B cell (primary cell): ENCODE measurements at regions not wholly inside any gene's neighbourhood (a gene's known extent, or its start where the extent isn't known, plus 50 kb on each side); places are given as distances from the start of the nearest gene placed in this dataset.

Experiments
- ATAC-seq: fragments of 200-7000 bp; cut with Tn5 transposase; one replicate; pipeline ENCODE4 v1.10.0; 2021; ENCODE audit warnings: low read depth, mild to moderate bottlenecking, moderate number of reproducible peaks, moderate library complexity
- CTCF ChIA-PET: fragments of 350-600 bp; sonication (Branson Sonifier 250); formaldehyde crosslinking; loops from one replicate; lab custom pipeline; 2021; ENCODE audit warnings: antibody characterized with exemption, inconsistent platforms; lab: Charles Lee
- POLR2A ChIA-PET: fragments of 350-600 bp; sonication (Branson Sonifier 250); formaldehyde crosslinking; loops from one replicate; lab custom pipeline; 2021; ENCODE audit warnings: antibody characterized with exemption; lab: Charles Lee
- DNase-seq: peaks from one replicate; pipeline ENCODE4 v3.0.0; 2013
- H2AFZ ChIP-seq: 2 replicates; pipeline ENCODE4 v1.6.1; 2012; ENCODE audit warnings: mild to moderate bottlenecking, low read depth, low read length; ENCODE audit not compliant: insufficient read depth, poor library complexity, severe bottlenecking
- H3K27ac ChIP-seq, 2 donors: 1 replicate in 1 of 2; 2 replicates in 1 of 2; pipeline ENCODE4 v1.5.1; 2012 to 2013; ENCODE audit warnings: low read length in 2 of 2, mild to moderate bottlenecking in 2 of 2, moderate library complexity in 1 of 2
- H3K27me3 ChIP-seq, 4 experiments: fragments of 200-600 bp in 1 of 4; sonication (generic) in 1 of 4; replicated peaks in 1 of 4; 1 replicate in 2 of 4; 2 replicates in 2 of 4; pipeline versions ENCODE4 v1.6.1 to v1.7.0; 2013 to 2016; ENCODE audit warnings: low read length in 3 of 4, mild to moderate bottlenecking in 2 of 4, mixed read lengths in 1 of 4, moderate library complexity in 1 of 4; ENCODE audit not compliant: insufficient read depth in 4 of 4, control insufficient read depth in 3 of 4; ENCODE audit errors: control extremely low read depth in 1 of 4
- H3K36me3 ChIP-seq, 2 experiments: replicated peaks in 1 of 2; 1 replicate in 1 of 2; 2 replicates in 1 of 2; pipeline versions ENCODE4 v1.6.1 to v1.7.1; 2013; ENCODE audit warnings: low read length in 1 of 2; ENCODE audit not compliant: insufficient read depth in 2 of 2, control insufficient read depth in 1 of 2; ENCODE audit errors: control extremely low read depth in 1 of 2, extremely low read depth in 1 of 2
- H3K4me1 ChIP-seq, 2 donors: fragments of 200-600 bp in 1 of 2; sonication (generic) in 1 of 2; 1 replicate in 1 of 2; 2 replicates in 1 of 2; pipeline versions ENCODE4 v1.5.1 to v1.6.1; 2013 to 2017; ENCODE audit warnings: low read length in 2 of 2; ENCODE audit not compliant: control insufficient read depth in 2 of 2, insufficient read depth in 2 of 2
- H3K4me2 ChIP-seq: replicated peaks from 2 replicates; pipeline ENCODE3; 2012; ENCODE audit warnings: mild to moderate bottlenecking, low read depth, low read length; ENCODE audit not compliant: poor library complexity, severe bottlenecking
- H3K4me3 ChIP-seq, 5 experiments: fragments of 200-600 bp in 1 of 5; sonication (generic) in 1 of 5; 1 replicate in 3 of 5; 2 replicates in 2 of 5; pipeline versions ENCODE4 v1.5.1 to v1.7.0; 2011 to 2016; ENCODE audit warnings: low read length in 4 of 5, mild to moderate bottlenecking in 4 of 5, low read depth in 2 of 5, control low read depth in 1 of 5, moderate library complexity in 1 of 5; ENCODE audit not compliant: insufficient read depth in 1 of 5; ENCODE audit errors: control extremely low read depth in 1 of 5, extremely low read depth in 1 of 5
- H3K79me2 ChIP-seq: fragments of 200-600 bp; sonication (generic); one replicate; pipeline ENCODE4 v1.6.0; 2016; ENCODE audit warnings: low read length; ENCODE audit not compliant: control insufficient read depth, insufficient read depth
- H3K9ac ChIP-seq: fragments of 200-600 bp; sonication (generic); 2 replicates; pipeline ENCODE4 v1.6.1; 2017; ENCODE audit warnings: mild to moderate bottlenecking, low read length, moderate library complexity
- H3K9me3 ChIP-seq, 3 donors: one replicate each; pipeline versions ENCODE4 v1.6.1 to v1.7.1; 2013; ENCODE audit warnings: low read length in 2 of 3; ENCODE audit not compliant: control insufficient read depth in 2 of 3, insufficient read depth in 1 of 3; ENCODE audit errors: control extremely low read depth in 1 of 3
- H4K20me1 ChIP-seq: 2 replicates; pipeline ENCODE4 v1.6.0; 2012; ENCODE audit warnings: mild to moderate bottlenecking, low read length; ENCODE audit not compliant: insufficient read depth, control insufficient read depth, poor library complexity, severe bottlenecking
- H3K27ac Mint-ChIP-seq: one replicate; pipeline ENCODE4 v1.8.0; 2021; ENCODE audit warnings: mixed read lengths
- H3K27me3 Mint-ChIP-seq: one replicate; pipeline ENCODE4 v1.8.0; 2021; ENCODE audit warnings: mixed read lengths
- H3K4me1 Mint-ChIP-seq: one replicate; pipeline ENCODE4 v1.8.0; 2021; ENCODE audit warnings: mixed read lengths
- H3K4me3 Mint-ChIP-seq: one replicate; pipeline ENCODE4 v1.8.0; 2021; ENCODE audit warnings: mixed read lengths
- H3K9me3 Mint-ChIP-seq: one replicate; pipeline ENCODE4 v1.8.0; 2022; ENCODE audit warnings: mixed read lengths; ENCODE audit not compliant: insufficient read depth
- CTCF ChIP-seq: fragments of 200-600 bp; IDR thresholded peaks from one replicate; pipeline ENCODE4 v1.8.0; 2022; ENCODE audit warnings: antibody characterized with exemption, mild to moderate bottlenecking
- EZH2 ChIP-seq: IDR thresholded peaks from 2 replicates; pipeline ENCODE4 v1.6.1; 2012; ENCODE audit warnings: borderline replicate concordance, low read depth, mild to moderate bottlenecking, moderate library complexity, low read length; ENCODE audit not compliant: insufficient read depth, poor library complexity, severe bottlenecking
- WGBS: methylation state at CpG from one replicate; pipeline ENCODE4 v1.1.5; 2013; ENCODE audit warnings: missing lambda C conversion rate; ENCODE audit not compliant: insufficient coverage; 5-methylcytosine and 5-hydroxymethylcytosine counted together
- intact Hi-C: fragments of 100-400 bp; cut with micrococcal nuclease; formaldehyde crosslinking; loops from one replicate; pipeline ENCODE4 v1.10.0; 2022

- no peak overlapping the region for H3K4me3 Mint-ChIP-seq
- CTCF ChIA-PET: interaction anchor here (2.6 kb wide), 1 partner anchor 38 kb away, joined by 13 read pairs; no protein-coding TSS in a partner anchor
Observed at GRCh38 chr11:112625814-112626213, 335.4 kb upstream of the NCAM1 start.

GRCh38 chr11:112626731-112627130 is 334.5 kb upstream of the NCAM1 start:
- no peak overlapping the region for H3K4me3 Mint-ChIP-seq
- Histone ChIP-seq H3K9me3 (no peaks in the 10 kb centered on the region), H2AFZ (no peak overlapping the region), H3K27me3 (no peaks in the 10 kb centered on the region), H3K4me1 (no peaks in the 10 kb centered on the region), H3K79me2 (no peaks in the 10 kb centered on the region), H3K9ac (no peak overlapping the region), H3K36me3 (no peaks in the 10 kb centered on the region), H3K4me3 (no peak overlapping the region), H3K27ac (no peak overlapping the region), H4K20me1 (no peaks in the 10 kb centered on the region), H3K4me2 (no peak overlapping the region)
- no CpG with 5 or more reads among the region's 1 CpG for WGBS
- ChIA-PET POLR2A (no interaction called here), CTCF (interaction anchor here (2.6 kb wide), 1 partner anchor 39 kb away, joined by 13 read pairs; no protein-coding TSS in a partner anchor)
- TF ChIP-seq CTCF (no peak), EZH2 (no peak)
- no peaks in the 10 kb centered on the region for H3K4me1 Mint-ChIP-seq
- no peak overlapping the region for H3K27ac Mint-ChIP-seq
- H3K9me3 Mint-ChIP-seq: no peaks in the 10 kb centered on the region
- peaks cover 10% of the 10 kb centered on the region for H3K27me3 Mint-ChIP-seq
- intact Hi-C loops: no loop called here
- no peak for ATAC-seq
- DNase-seq: no peak

More at GRCh38 chr11:112625814-112626213, 335.4 kb upstream of the NCAM1 start:
- no peaks in the 10 kb centered on the region for H4K20me1 ChIP-seq
- H2AFZ ChIP-seq: no peak overlapping the region
- H3K27ac ChIP-seq: no peak overlapping the region
- H3K79me2 ChIP-seq: no peaks in the 10 kb centered on the region
- H3K9ac ChIP-seq: no peak overlapping the region
- H3K4me1 ChIP-seq: no peaks in the 10 kb centered on the region
- H3K4me2 ChIP-seq: no peak overlapping the region
- ATAC-seq (no peak), DNase-seq (no peak)
- H3K4me3 ChIP-seq: no peak overlapping the region
- TF ChIP-seq EZH2 (no peak), CTCF (no peak)
- H3K4me1 Mint-ChIP-seq: no peaks in the 10 kb centered on the region
- WGBS: 90% methylated on average over 2 of the region's 3 CpGs
- H3K36me3 ChIP-seq: no peaks in the 10 kb centered on the region
- no peaks in the 10 kb centered on the region for H3K9me3 ChIP-seq
- no peak overlapping the region for H3K27ac Mint-ChIP-seq
- intact Hi-C loops: no loop called here
- POLR2A ChIA-PET: no interaction called here
- H3K27me3 Mint-ChIP-seq: peaks cover 12% of the 10 kb centered on the region
- no peaks in the 10 kb centered on the region for H3K9me3 Mint-ChIP-seq
- no peaks in the 10 kb centered on the region for H3K27me3 ChIP-seq
